GM19025 (cell line): ENCODE measurements at regions not wholly inside any gene's neighbourhood (a gene's known extent, or its start where the extent isn't known, plus 50 kb on each side); places are given as distances from the start of the nearest gene placed in this dataset.
"Not testable (repeated sequence)": the region's sequence is repeated elsewhere in the genome, so short reads cannot be mapped to it uniquely, and the experiment has no call there.

Source experiments
- ATAC-seq: cut with Tn5 transposase; IDR thresholded peaks from one replicate; pipeline ENCODE4 v1.9.1; 2021; ENCODE audit warnings: mild to moderate bottlenecking, low read depth, moderate library complexity; ENCODE audit not compliant: unreplicated experiment

- no peak for ATAC-seq
Observed at GRCh38 chr4:141290771-141291170, 70.1 kb downstream of the ZNF330 start.

GRCh38 chr4:141294306-141294705, 73.6 kb downstream of the ZNF330 start:
- ATAC-seq, result no peak

GRCh38 chr4:141301216-141301615, 80.5 kb downstream of the ZNF330 start:
- ATAC-seq, result no peak

GRCh38 chr4:141302924-141303323, 82.2 kb downstream of the ZNF330 start:
- ATAC-seq, result no peak

GRCh38 chr4:141304346-141304745, 83.7 kb downstream of the ZNF330 start:
- no peak for ATAC-seq

GRCh38 chr4:141306331-141306730, 85.6 kb downstream of the ZNF330 start:
- ATAC-seq, result no peak

- ATAC-seq, result peak; percentile 99
Observed at GRCh38 chr4:141307241-141307689, 86.6 kb downstream of the ZNF330 start.

GRCh38 chr4:141309874-141310273, 89.2 kb downstream of the ZNF330 start:
- ATAC-seq, result peak; percentile 21

- ATAC-seq, result no peak
Observed at GRCh38 chr4:141311246-141312204, 90.8 kb downstream of the ZNF330 start.

GRCh38 chr4:141314627-141315026, 93.9 kb downstream of the ZNF330 start:
- no peak for ATAC-seq

GRCh38 chr4:141328560-141329173, 108.0 kb downstream of the ZNF330 start:
- no peak for ATAC-seq

GRCh38 chr4:141329174-141329569, 108.5 kb downstream of the ZNF330 start:
- no peak for ATAC-seq

- ATAC-seq, result no peak
Observed at GRCh38 chr4:141330616-141331015, 109.9 kb downstream of the ZNF330 start.

GRCh38 chr4:141331534-141332358, 111.1 kb downstream of the ZNF330 start:
- ATAC-seq, result no peak

- not testable (repeated sequence) for ATAC-seq
Observed at GRCh38 chr4:141332359-141333181, 111.9 kb downstream of the ZNF330 start.

GRCh38 chr4:141333456-141334230, 112.9 kb downstream of the ZNF330 start:
- not testable (repeated sequence) for ATAC-seq

- no peak for ATAC-seq
Observed at GRCh38 chr4:141335166-141335565, 114.5 kb downstream of the ZNF330 start.

GRCh38 chr4:141338238-141338637, 117.5 kb downstream of the ZNF330 start:
- ATAC-seq, result no peak

- no peak for ATAC-seq
Observed at GRCh38 chr4:141339391-141339790, 118.7 kb downstream of the ZNF330 start.
